Smooth muscle cell (in vitro differentiated cells): ENCODE measurements at regions not wholly inside any gene's neighbourhood (a gene's known extent, or its start where the extent isn't known, plus 50 kb on each side); places are given as distances from the start of the nearest gene placed in this dataset.

Experiments used
- DNase-seq: peaks from one replicate; lab custom pipeline; 2025; ENCODE audit not compliant: unreplicated experiment; lab: John Stamatoyannopoulos, UW
- H2AFZ ChIP-seq: fragments of 200-600 bp; sonication (generic); 2 replicates; pipeline ENCODE4 v1.6.0; 2016; ENCODE audit warnings: antibody characterized with exemption, low read depth, mild to moderate bottlenecking
- H3F3A ChIP-seq: fragments of 200-600 bp; sonication (generic); 2 replicates; pipeline ENCODE4 v1.6.0; 2017; ENCODE audit warnings: antibody characterized with exemption, low read depth
- H3K27ac ChIP-seq: fragments of 200-600 bp; sonication (generic); 2 replicates; pipeline ENCODE4 v1.5.1; 2016; ENCODE audit warnings: low read depth, mild to moderate bottlenecking
- H3K27me3 ChIP-seq: fragments of 200-600 bp; sonication (generic); 2 replicates; pipeline ENCODE4 v1.6.1; 2016; ENCODE audit warnings: low read depth, mild to moderate bottlenecking
- H3K36me3 ChIP-seq: fragments of 200-600 bp; sonication (generic); 2 replicates; pipeline ENCODE4 v1.5.1; 2016; ENCODE audit warnings: low read depth
- H3K4me1 ChIP-seq: fragments of 200-600 bp; sonication (generic); 2 replicates; pipeline ENCODE4 v1.5.1; 2016; ENCODE audit warnings: low read depth
- H3K4me2 ChIP-seq: fragments of 200-600 bp; sonication (generic); 2 replicates; pipeline ENCODE4 v1.6.0; 2016; ENCODE audit warnings: mild to moderate bottlenecking
- H3K4me3 ChIP-seq: fragments of 200-600 bp; sonication (generic); 2 replicates; pipeline ENCODE4 v1.5.1; 2016; ENCODE audit warnings: mild to moderate bottlenecking
- H3K79me2 ChIP-seq: fragments of 200-600 bp; sonication (generic); 2 replicates; pipeline ENCODE4 v1.6.0; 2016; ENCODE audit warnings: low read depth, mild to moderate bottlenecking
- H3K9ac ChIP-seq: fragments of 200-600 bp; sonication (generic); 2 replicates; pipeline ENCODE4 v1.6.0; 2016; ENCODE audit warnings: low read depth
- H3K9me3 ChIP-seq: fragments of 200-600 bp; sonication (generic); replicated peaks from 2 replicates; pipeline ENCODE4 v1.5.1; 2016; ENCODE audit warnings: low read depth
- H4K20me1 ChIP-seq: fragments of 200-600 bp; sonication (generic); 2 replicates; pipeline ENCODE4 v1.6.0; 2016; ENCODE audit warnings: low read depth
- WGBS: methylation state at CpG from one replicate; pipeline ENCODE4 v1.1.7; 2016; ENCODE audit warnings: low lambda C conversion rate; 5-methylcytosine and 5-hydroxymethylcytosine counted together
- TF ChIP-seq, protein P1 (sequence below): fragments of 200-600 bp; sonication (generic); IDR thresholded peaks from 2 replicates; pipeline ENCODE4 v1.5.1; 2017; ENCODE audit warnings: borderline replicate concordance, mild to moderate bottlenecking, antibody characterized with exemption; ENCODE audit not compliant: insufficient read depth, poor library complexity, severe bottlenecking

GRCh38 chr4:41329361-41329760, 72.6 kb downstream of the UCHL1 start:
- Histone ChIP-seq H3K27me3 (no peaks in the 10 kb centered on the region), H3K4me1 (peaks cover 4% of the 10 kb centered on the region), H3K4me3 (no peak overlapping the region), H3K4me2 (no peak overlapping the region), H2AFZ (no peak overlapping the region), H3F3A (no peaks in the 10 kb centered on the region), H3K36me3 (no peaks in the 10 kb centered on the region), H3K9me3 (no peaks in the 10 kb centered on the region), H4K20me1 (no peaks in the 10 kb centered on the region), H3K79me2 (no peaks in the 10 kb centered on the region), H3K27ac (no peak overlapping the region), H3K9ac (no peak overlapping the region)
- no peak for DNase-seq
- WGBS, result 92% methylated on average over 4 of the region's 4 CpGs
- TF ChIP-seq, protein P1, sequence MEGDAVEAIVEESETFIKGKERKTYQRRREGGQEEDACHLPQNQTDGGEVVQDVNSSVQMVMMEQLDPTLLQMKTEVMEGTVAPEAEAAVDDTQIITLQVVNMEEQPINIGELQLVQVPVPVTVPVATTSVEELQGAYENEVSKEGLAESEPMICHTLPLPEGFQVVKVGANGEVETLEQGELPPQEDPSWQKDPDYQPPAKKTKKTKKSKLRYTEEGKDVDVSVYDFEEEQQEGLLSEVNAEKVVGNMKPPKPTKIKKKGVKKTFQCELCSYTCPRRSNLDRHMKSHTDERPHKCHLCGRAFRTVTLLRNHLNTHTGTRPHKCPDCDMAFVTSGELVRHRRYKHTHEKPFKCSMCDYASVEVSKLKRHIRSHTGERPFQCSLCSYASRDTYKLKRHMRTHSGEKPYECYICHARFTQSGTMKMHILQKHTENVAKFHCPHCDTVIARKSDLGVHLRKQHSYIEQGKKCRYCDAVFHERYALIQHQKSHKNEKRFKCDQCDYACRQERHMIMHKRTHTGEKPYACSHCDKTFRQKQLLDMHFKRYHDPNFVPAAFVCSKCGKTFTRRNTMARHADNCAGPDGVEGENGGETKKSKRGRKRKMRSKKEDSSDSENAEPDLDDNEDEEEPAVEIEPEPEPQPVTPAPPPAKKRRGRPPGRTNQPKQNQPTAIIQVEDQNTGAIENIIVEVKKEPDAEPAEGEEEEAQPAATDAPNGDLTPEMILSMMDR, result no peak

GRCh38 chr4:41331224-41331623, 74.5 kb downstream of the UCHL1 start:
- H3K27ac ChIP-seq, result no peak overlapping the region
- TF ChIP-seq, protein P1, result no peak
- no peak overlapping the region for H3K4me3 ChIP-seq
- no peaks in the 10 kb centered on the region for H3K9me3 ChIP-seq
- no peak overlapping the region for H2AFZ ChIP-seq
- H3K79me2 ChIP-seq, result no peaks in the 10 kb centered on the region
- peak overlapping the region; percentile 33 for H3K4me2 ChIP-seq
- no peak for DNase-seq
- no peaks in the 10 kb centered on the region for H3F3A ChIP-seq
- peaks cover 3% of the 10 kb centered on the region for H3K4me1 ChIP-seq
- no peaks in the 10 kb centered on the region for H3K36me3 ChIP-seq
- H4K20me1 ChIP-seq, result no peaks in the 10 kb centered on the region
- H3K27me3 ChIP-seq, result no peaks in the 10 kb centered on the region
- 55% methylated on average over 2 of the region's 2 CpGs for whole genome bisulfite sequencing
- H3K9ac ChIP-seq, result no peak overlapping the region

DNA sequence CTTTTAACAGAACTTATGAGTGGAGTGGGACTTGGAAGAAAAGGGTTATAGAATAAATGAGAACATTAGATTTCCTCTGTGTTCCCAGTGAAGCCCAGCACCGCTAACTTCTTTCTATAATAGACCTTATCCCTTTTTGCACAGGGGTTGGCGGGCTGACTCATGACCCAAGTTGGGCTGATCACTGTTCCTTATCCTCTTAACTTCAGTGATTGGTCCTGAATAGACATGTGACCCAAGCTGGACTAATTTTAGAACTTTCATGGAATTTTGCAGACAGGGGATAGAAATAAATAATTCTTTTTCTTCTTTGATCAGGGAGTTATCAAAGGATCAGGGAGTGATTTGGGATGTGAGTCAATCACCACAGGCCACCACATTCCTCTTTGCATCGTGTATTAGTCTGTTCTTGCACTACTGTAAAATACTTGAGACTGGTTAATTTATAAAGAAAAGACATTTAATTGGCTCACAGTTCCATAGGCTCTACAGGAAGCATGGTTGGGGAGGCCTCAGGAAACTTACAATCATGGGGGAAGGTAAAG, 75.9 kb downstream of the UCHL1 start:
- DNase-seq, result no peak

DNA sequence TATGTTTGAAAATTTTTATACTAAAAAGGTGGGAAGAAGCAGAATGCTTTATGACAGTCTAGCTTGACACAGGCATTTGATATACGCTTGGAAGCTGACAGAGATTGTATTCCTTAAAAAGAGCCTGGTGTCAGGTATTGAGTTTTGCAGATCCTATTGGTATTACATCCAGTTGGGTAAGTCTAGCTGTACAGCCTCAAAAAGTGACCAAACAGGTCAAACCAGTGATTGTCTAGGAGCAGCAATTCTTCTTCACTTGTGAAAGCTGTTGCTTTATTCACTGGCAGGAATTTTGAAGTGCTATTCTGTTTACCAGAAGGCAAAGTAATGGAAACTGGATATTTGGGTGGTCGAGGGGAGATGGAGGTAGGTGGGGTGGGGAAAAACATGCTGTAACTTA, 77.5 kb downstream of the UCHL1 start:
- Histone ChIP-seq H3K79me2 (no peaks in the 10 kb centered on the region), H3K4me2 (no peak overlapping the region), H4K20me1 (no peaks in the 10 kb centered on the region), H3K27me3 (no peaks in the 10 kb centered on the region), H2AFZ (no peak overlapping the region), H3K4me1 (no peaks in the 10 kb centered on the region), H3K9ac (no peak overlapping the region), H3K36me3 (no peaks in the 10 kb centered on the region), H3K27ac (no peak overlapping the region), H3K4me3 (no peak overlapping the region), H3F3A (no peaks in the 10 kb centered on the region), H3K9me3 (no peaks in the 10 kb centered on the region)
- TF ChIP-seq, protein P1, result no peak
- no peak for DNase-seq
- WGBS, result 77% methylated on average over 2 of the region's 2 CpGs

More for the DNA sequence above, 75.9 kb downstream of the UCHL1 start:
- no peaks in the 10 kb centered on the region for H4K20me1 ChIP-seq
- no peak overlapping the region for H2AFZ ChIP-seq
- H3K4me3 ChIP-seq, result no peak overlapping the region
- no peaks in the 10 kb centered on the region for H3K4me1 ChIP-seq
- no peaks in the 10 kb centered on the region for H3K27me3 ChIP-seq
- TF ChIP-seq, protein P1, result no peak
- no peak overlapping the region for H3K9ac ChIP-seq
- H3K79me2 ChIP-seq, result no peaks in the 10 kb centered on the region
- H3K9me3 ChIP-seq, result no peaks in the 10 kb centered on the region
- no peaks in the 10 kb centered on the region for H3K36me3 ChIP-seq
- H3K27ac ChIP-seq, result no peak overlapping the region
- no peak overlapping the region for H3K4me2 ChIP-seq
- 50% methylated on average over 3 of the region's 3 CpGs for WGBS
- H3F3A ChIP-seq, result no peaks in the 10 kb centered on the region
